Myocyte (in vitro differentiated cells): ENCODE measurements at regions not wholly inside any gene's neighbourhood (a gene's known extent, or its start where the extent isn't known, plus 50 kb on each side); places are given as distances from the start of the nearest gene placed in this dataset.
A peak's percentile ranks its signal among the peaks of the same experiment; 100 is the strongest.

Experiments
- DNase-seq: peaks from one replicate; pipeline ENCODE4 v3.0.0-alpha.2; 2012; ENCODE audit warnings: low read depth

DNA sequence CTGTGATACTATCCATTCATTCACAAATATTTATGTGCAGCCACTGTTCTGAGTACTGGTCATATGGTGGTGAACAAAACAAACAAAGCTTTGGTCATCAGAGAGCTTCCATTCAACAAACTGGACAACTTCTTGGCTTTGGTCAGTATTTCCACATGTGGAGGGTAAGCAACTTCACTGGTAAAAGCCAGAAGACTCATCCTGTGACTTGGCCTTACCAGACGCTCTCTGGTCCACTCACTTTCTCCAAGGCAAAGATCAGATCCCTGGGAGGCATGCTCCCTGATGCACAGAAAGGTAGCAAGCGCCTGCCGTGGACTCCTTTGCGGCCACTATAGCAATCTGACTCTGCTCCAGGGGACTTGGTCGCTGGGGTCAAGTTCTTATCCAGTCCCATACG is 179.5 kb downstream of the EN1 start:
- DNase-seq: peak; percentile 6

DNA sequence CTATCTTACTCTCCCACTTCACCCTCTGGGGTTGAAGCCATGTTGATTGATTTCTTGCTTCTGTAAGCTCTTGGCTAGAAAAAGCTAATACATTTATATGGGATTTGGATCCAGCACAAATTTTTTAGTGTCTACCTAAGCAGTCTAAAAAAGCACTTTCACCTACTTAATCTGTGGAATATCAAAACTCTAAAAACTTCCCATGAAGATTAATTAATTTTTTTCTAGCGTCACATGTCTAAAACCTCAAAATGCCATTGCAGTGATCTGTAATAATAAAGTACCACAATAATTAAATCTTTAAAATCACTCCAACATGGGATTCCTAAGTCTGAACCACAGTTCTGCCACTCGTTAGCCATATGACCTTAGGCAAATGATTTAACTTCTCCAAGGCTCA is 180.1 kb downstream of the EN1 start:
- DNase-seq: no peak

DNA sequence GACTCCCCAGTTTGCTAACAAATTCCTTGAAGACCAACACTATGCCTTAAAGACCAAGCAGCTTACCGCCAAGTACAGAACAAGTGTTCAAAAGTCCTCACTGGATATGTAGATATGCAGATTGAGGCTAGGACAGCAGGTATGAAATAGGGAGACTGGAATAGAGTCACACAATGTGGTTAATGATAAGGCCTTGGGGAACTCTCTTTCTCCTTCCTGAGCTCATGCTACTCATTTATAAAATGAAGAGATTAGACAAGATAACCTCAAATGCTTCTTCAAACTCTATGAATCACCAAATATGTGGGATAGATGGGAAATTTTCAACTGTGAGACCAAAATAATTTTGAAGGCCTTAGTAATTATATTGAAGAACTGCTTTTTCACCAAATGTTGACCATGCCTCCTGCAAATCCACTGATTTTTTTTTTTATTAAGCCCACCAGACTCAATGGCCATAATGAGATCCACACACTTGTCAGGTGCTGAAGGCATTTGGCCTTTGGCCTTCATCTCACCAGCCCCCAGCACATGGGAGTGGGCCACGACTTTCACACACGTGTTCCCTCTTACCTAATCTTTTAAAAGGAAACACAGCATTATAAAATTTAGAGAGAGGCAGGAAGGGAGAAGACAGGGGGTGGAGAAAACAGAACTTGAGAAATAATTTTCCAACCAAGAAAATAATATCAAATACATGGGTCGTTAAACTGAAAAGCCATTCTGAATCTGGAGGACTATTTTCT is 181.5 kb downstream of the EN1 start:
- no peak for DNase-seq

DNA sequence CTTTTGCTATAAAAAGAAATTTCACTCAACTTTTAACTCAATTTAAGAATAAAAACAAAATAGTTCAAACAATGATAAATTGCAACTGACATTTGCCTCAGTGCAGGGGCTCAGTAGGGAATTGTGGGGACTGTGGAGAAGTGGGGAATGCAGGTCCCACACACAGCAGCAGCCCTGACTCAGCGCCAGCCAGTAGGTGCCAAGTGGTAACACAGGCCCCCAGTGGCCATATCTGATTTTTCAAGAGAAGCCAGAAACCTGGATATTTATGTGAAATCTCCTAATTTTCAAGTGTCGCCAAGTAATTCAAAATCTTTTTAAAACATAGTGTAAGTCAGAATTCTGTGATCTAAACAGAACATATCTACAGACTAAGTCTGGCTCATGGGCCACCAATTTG is 186.3 kb downstream of the EN1 start:
- DNase-seq: no peak

GRCh38 chr2:118658596-118659198 is 188.8 kb downstream of the EN1 start:
- DNase-seq: no peak

DNA sequence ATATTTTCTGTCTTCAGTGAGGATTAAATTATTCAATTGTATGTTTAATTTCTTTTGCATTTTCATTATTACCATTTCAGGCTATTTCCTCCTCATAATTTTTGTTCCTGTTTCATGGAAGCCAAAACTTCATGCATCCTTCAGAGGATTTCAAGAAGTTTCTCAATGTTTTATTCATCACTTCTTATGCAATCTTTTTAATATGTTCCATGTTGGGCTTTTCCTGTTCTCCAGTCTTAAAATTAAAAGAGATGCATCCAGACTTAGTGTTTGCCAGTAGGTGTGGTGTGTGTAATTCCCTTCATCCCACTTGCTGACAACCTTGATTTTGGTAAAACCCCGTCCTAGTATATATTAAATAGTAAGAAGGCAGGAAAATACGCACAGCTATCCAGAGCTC is 190.0 kb downstream of the EN1 start:
- no peak for DNase-seq

DNA sequence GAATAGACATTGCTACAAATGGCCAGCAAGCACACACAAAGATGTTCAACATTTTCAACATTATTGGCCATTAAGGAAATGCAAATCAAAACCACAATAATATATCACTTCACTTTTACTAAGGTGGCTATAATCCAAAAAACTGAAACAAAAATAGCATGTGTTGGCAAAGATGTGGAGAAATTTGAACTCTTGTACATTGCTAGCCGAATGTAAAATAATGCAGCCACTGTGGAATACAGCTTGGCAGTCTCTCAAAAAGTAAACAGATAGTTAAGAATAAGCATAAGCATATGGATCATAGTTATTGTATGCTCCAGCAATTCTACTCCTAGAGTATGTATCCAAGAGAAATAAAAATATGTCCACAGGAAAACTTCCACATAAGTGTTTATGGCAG is 192.5 kb downstream of the EN1 start:
- no peak for DNase-seq

DNA sequence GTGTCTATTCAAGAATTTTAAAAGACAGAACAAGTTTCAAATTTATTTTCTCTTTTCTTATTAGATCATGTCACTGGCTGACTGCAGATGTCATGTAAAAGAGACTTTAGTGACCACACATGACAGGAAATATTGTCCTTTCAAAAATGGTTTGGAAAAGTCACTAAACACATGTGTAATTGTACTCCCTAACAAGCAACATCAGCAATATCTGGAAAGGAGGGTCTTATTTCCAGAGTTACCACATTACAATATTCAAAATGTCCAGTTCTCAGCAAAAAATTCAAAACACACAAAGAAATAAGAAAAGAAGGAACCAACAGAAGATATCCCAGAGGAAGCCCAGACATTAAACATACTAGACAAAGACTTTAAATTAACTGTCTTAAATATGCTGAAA is 197.1 kb downstream of the EN1 start:
- no peak for DNase-seq

DNA sequence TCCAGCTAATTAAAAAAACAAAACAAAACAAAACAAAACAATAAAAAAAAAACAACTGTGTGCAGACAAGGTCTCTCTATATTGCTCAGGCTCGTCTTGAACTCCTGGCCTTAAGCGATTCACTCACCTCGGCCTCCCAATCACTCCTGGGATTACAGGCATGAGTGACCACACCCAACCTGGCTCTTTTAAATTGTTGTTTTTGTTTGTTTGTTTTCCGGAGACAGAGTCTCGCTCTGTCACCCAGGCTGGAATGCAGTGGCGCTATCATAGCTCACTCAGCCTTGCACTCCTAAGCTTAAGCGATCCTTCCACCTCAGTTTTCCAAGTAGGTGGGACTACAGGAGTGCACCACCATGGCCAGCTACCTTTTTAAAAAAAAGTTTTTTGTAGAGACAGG is 201.6 kb downstream of the EN1 start:
- no peak for DNase-seq

DNA sequence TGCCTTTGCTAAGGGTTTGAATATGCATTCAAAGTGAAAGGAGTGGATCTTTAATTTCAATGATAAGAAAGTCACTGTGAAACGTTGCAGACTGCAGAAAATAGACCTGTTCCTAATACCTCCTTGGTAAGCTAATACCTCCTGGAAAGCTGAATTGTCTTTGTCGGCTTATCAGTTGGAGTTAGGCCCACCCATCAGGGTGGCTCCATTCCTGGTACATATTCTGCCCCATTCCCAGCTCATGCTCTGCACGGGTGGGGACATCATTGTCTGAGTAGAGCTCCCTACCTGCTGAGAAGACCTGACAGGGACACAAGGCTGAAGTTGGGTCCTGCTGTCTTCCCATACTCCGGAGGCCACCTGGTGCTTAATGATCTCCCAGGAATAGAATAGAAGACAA is 203.3 kb downstream of the EN1 start:
- DNase-seq: no peak

DNA sequence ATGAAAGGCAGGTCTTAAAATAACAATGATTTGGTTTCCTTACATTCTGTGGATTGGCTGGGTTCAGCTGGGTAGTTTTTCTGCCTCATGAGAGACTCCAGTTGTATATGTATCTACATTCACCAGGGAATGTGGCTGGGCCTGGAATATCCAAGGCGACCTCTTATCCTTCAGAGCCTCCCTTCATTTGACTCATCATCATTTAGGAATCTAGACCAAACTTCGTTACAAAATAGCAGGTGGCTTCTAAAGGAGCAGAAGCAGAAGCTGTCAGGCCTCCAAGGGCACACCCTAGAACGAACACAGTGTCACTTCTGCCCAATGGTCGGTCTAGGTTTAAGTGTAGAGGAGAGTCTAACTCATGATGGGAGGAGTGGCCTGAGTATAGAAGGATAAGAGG is 204.2 kb downstream of the EN1 start:
- DNase-seq: peak; percentile 65

- DNase-seq: no peak
These were observed 204.9 kb downstream of the EN1 start for GRCh38 chr2:118642501-118642900.

- DNase-seq: peak; percentile 2
These were observed 205.7 kb downstream of the EN1 start for GRCh38 chr2:118641711-118642110.

DNA sequence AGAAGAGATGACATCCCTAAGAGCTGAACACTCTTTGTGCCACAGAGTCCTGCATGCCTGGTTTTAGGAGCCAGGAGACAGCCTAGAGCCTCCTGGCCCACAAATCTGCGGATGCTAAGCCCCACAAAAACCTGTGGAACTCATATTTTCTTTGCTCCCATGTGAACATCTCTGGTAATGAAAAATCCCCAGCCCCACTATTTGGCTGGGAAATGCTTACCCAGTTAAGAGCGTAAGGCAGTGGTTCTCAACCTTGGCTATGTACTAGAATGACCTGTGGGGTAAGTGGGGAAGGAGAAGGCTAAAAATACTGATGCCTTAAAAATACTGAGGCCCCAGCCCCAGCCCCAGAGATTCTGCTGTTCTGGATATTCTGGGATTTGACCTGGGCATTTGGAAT is 208.1 kb downstream of the EN1 start:
- no peak for DNase-seq

GRCh38 chr2:118638453-118638852 is 209.0 kb downstream of the EN1 start:
- DNase-seq: no peak

GRCh38 chr2:118635891-118636290 is 211.6 kb downstream of the EN1 start:
- DNase-seq: peak; percentile 31

DNA sequence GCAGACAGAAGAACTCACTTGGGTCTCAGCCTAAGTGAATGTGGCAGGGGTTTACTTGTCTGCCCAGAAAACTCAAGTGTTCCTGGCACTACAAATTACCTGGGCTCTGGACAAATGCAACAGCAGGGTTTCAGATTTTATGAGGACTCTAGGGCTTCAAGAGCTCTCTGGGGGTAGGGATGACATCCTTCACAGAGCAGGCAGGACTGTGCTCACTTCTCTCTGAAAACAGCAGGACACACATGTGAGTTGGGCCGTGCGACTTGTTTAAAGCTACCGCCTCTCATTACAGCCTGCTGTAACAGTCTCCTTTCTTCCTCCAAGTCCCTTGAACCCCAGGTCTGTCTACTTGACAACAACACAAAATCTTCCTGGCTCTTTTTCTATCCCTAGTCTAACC is 212.6 kb downstream of the EN1 start:
- no peak for DNase-seq

- no peak for DNase-seq
These were observed 214.0 kb downstream of the EN1 start for GRCh38 chr2:118633371-118634018.

DNA sequence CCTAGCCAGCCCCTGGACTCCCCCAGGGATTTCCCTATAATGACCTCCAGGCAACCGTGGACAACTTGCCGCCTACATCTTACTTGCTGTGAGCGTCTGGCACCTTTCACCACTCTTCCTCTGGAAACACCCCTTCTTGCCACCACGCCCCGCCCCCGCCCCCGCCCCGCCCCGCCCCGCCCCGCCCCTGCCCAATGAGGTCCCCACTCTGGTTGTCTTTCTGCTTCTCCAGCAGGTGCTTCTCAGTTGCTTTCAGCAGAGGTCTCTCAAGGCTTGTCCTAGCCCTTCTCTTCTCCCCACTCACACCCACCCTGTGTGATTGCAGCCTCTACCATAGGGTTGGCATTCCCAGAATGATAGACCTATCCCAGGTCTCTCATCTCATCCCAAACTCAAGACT is 214.5 kb downstream of the EN1 start:
- DNase-seq: no peak

DNA sequence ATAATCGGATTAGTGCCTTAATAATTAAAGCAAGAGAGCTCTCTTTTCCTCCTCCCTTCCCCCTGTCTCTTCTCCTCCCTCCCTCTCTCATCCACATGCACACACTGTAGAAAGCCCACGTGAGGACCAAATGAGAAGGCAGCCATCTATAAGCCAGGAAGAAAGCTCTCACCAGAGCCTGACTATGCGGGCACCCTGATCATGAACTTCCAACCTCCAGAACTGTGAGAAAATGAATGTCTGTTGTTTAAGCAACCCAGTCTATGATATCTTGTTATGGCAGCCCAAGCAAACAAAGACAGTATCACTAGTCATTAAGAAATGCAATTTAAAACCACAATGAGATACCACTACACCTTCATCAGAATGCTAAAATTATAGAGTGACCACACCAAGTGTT is 220.3 kb downstream of the EN1 start:
- DNase-seq: no peak

- no peak for DNase-seq
These were observed 224.5 kb downstream of the EN1 start for GRCh38 chr2:118622913-118623312.

GRCh38 chr2:118622108-118622507 is 225.3 kb downstream of the EN1 start:
- no peak for DNase-seq

DNA sequence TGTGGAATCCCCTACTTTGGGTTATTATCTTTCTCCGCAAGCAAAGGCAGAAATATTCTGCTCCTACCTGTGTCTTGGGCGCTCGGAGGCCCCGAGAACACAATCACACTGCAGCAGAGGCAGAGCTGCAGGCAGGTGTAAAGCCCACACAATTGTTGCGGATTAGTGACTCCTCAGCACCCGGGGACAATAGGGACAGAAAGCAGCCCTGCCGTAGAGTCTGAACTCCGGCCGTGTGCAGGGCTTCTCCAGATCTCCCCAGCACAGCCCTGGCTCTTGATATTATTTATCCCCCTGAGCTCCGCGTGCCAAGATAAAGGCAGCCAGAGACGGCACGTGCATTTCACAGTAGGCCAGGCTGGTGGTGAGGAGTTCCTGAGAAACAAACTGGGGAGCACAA is 229.2 kb downstream of the EN1 start:
- no peak for DNase-seq
